Body of pancreas (tissue), 4 donors: ENCODE measurements at regions not wholly inside any gene's neighbourhood (a gene's known extent, or its start where the extent isn't known, plus 50 kb on each side); places are given as distances from the start of the nearest gene placed in this dataset.

Experiments
- POLR2A ChIP-seq, 3 donors: fragments of 450-650 bp; IDR thresholded peaks; one replicate each; pipeline ENCODE4 v1.6.1; 2016; ENCODE audit warnings: antibody characterized with exemption in 3 of 3, mild to moderate bottlenecking in 2 of 3
- TF ChIP-seq, protein P1 (sequence below), 7 experiments: fragments of 450-650 bp in 4 of 7; fragments of 200-600 bp in 3 of 7; sonication (generic) in 3 of 7; IDR thresholded peaks; one replicate each; pipeline ENCODE4 v1.5.1; 2016 to 2019; ENCODE audit warnings: antibody characterized with exemption in 7 of 7

- TF ChIP-seq, protein P1, sequence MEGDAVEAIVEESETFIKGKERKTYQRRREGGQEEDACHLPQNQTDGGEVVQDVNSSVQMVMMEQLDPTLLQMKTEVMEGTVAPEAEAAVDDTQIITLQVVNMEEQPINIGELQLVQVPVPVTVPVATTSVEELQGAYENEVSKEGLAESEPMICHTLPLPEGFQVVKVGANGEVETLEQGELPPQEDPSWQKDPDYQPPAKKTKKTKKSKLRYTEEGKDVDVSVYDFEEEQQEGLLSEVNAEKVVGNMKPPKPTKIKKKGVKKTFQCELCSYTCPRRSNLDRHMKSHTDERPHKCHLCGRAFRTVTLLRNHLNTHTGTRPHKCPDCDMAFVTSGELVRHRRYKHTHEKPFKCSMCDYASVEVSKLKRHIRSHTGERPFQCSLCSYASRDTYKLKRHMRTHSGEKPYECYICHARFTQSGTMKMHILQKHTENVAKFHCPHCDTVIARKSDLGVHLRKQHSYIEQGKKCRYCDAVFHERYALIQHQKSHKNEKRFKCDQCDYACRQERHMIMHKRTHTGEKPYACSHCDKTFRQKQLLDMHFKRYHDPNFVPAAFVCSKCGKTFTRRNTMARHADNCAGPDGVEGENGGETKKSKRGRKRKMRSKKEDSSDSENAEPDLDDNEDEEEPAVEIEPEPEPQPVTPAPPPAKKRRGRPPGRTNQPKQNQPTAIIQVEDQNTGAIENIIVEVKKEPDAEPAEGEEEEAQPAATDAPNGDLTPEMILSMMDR (IDR thresholded peaks at IDR 0.05), result no peak
- no peak for TF ChIP-seq POLR2A (IDR thresholded peaks at IDR 0.05)
These were observed 136.8 kb downstream of the PCDH7 start for GRCh38 chr4:30856795-30857564.
